Endothelial cell of umbilical vein (primary cell): ENCODE measurements at regions not wholly inside any gene's neighbourhood (a gene's known extent, or its start where the extent isn't known, plus 50 kb on each side); places are given as distances from the start of the nearest gene placed in this dataset.

Experiments
- BruUV-seq: library from RNA; stranded (reverse); fragments of 400-500 nt; replicated peaks from 2 replicates; lab custom pipeline; 2021; lab: Mats Ljungman, UMichigan
- CTCF ChIA-PET: fragments of 300-600, 350-600 bp; sonication (Branson Sonifier 250); formaldehyde crosslinking; loops from one replicate; lab custom pipeline; 2021; ENCODE audit warnings: antibody characterized with exemption, inconsistent platforms; lab: Charles Lee
- POLR2A ChIA-PET: fragments of 300-600, 350-600 bp; sonication (Branson Sonifier 250); formaldehyde crosslinking; loops from one replicate; lab custom pipeline; 2021; ENCODE audit warnings: antibody characterized with exemption, inconsistent platforms; lab: Charles Lee
- DNase-seq: peaks from one replicate; pipeline ENCODE4 v3.0.0-alpha.2; 2011; ENCODE audit warnings: low read depth, low spot score
- FAIRE-seq: peaks from 2 replicates; lab custom pipeline; 2011; peaks lifted over from hg19 to GRCh38; lab: Jason Lieb, UNC
- H2AFZ ChIP-seq: 2 replicates; pipeline ENCODE4 v1.6.0; 2012; ENCODE audit warnings: low read depth, low read length, control low read depth, inconsistent platforms
- H3K27ac ChIP-seq: 2 replicates; pipeline ENCODE4 v1.5.1; 2011; ENCODE audit warnings: low read depth, mild to moderate bottlenecking, control low read depth, low read length, moderate library complexity; ENCODE audit not compliant: insufficient read depth
- H3K27me3 ChIP-seq, 2 experiments: 2 replicates each; pipeline versions ENCODE4 v1.6.0 to v1.6.1; 2011; ENCODE audit warnings: low read length in 2 of 2, mixed read lengths in 1 of 2; ENCODE audit not compliant: control insufficient read depth in 2 of 2, insufficient read depth in 2 of 2
- H3K36me3 ChIP-seq, 2 experiments: 2 replicates in 1 of 2; 3 replicates in 1 of 2; pipeline ENCODE4 v1.5.1; 2011; ENCODE audit warnings: low read length in 2 of 2, mild to moderate bottlenecking in 1 of 2, moderate library complexity in 1 of 2; ENCODE audit not compliant: control insufficient read depth in 2 of 2, insufficient read depth in 2 of 2; ENCODE audit errors: extremely low read depth in 1 of 2
- H3K4me1 ChIP-seq: 3 replicates; pipeline ENCODE4 v1.5.1; 2011; ENCODE audit warnings: mild to moderate bottlenecking, low read length; ENCODE audit not compliant: control insufficient read depth, insufficient read depth; ENCODE audit errors: extremely low read depth
- H3K4me2 ChIP-seq: 2 replicates; pipeline ENCODE4 v1.6.1; 2011; ENCODE audit warnings: low read length, control low read depth, mixed read lengths; ENCODE audit not compliant: insufficient read depth
- H3K4me3 ChIP-seq, 3 experiments: fragments of 200-600 bp in 1 of 3; sonication (generic), shearing (Covaris generic) in 1 of 3; replicated peaks in 1 of 3; 2 replicates each; pipeline ENCODE4 v1.5.1; 2011 to 2016; ENCODE audit warnings: control low read depth in 3 of 3, low read length in 3 of 3, mild to moderate bottlenecking in 2 of 3, inconsistent platforms in 1 of 3, low read depth in 1 of 3, moderate library complexity in 1 of 3; ENCODE audit not compliant: insufficient read depth in 1 of 3
- H3K79me2 ChIP-seq: 2 replicates; pipeline ENCODE4 v1.6.0; 2012; ENCODE audit warnings: low read length, inconsistent platforms; ENCODE audit not compliant: control insufficient read depth, insufficient read depth
- H3K9ac ChIP-seq: replicated peaks from 2 replicates; pipeline ENCODE3; 2011; ENCODE audit warnings: low read length, control low read depth; ENCODE audit not compliant: insufficient read depth; ENCODE audit errors: extremely low read depth
- H3K9me1 ChIP-seq: replicated peaks from 3 replicates; pipeline ENCODE4 v1.6.0; 2011; ENCODE audit warnings: mild to moderate bottlenecking, low read length; ENCODE audit not compliant: control insufficient read depth, insufficient read depth; ENCODE audit errors: extremely low read depth
- H3K9me3 ChIP-seq: replicated peaks from 2 replicates; pipeline ENCODE4 v1.5.1; 2012; ENCODE audit warnings: low read length, inconsistent platforms; ENCODE audit not compliant: control insufficient read depth, insufficient read depth
- H4K20me1 ChIP-seq: replicated peaks from 2 replicates; pipeline ENCODE3; 2011; ENCODE audit warnings: mild to moderate bottlenecking, low read length; ENCODE audit not compliant: control insufficient read depth, insufficient read depth; ENCODE audit errors: extremely low read depth
- CTCF ChIP-seq, 2 donors: IDR thresholded peaks; 1 replicate in 1 of 2; 2 replicates in 1 of 2; pipeline ENCODE4 v1.5.1; 2011; ENCODE audit warnings: low read length in 2 of 2, mild to moderate bottlenecking in 2 of 2, moderate library complexity in 2 of 2, control low read depth in 1 of 2, inconsistent platforms in 1 of 2, low read depth in 1 of 2; ENCODE audit not compliant: insufficient read depth in 1 of 2; ENCODE audit errors: extremely low read depth in 1 of 2
- EZH2 ChIP-seq: IDR thresholded peaks from 2 replicates; pipeline ENCODE4 v1.6.1; 2012; ENCODE audit warnings: borderline replicate concordance, low read depth, mild to moderate bottlenecking, moderate library complexity, low read length, inconsistent platforms; ENCODE audit not compliant: severe bottlenecking
- FOS ChIP-seq: IDR thresholded peaks from 2 replicates; pipeline ENCODE4 v1.6.1; 2011; ENCODE audit warnings: mild to moderate bottlenecking, low read length, moderate library complexity, borderline replicate concordance; ENCODE audit not compliant: insufficient read depth
- GATA2 ChIP-seq: IDR thresholded peaks from 2 replicates; pipeline ENCODE4 v1.7.0; 2011; ENCODE audit warnings: low read depth, mild to moderate bottlenecking, moderate library complexity, mixed read lengths, low read length; ENCODE audit not compliant: insufficient read length, insufficient read depth
- JUN ChIP-seq: IDR thresholded peaks from 2 replicates; pipeline ENCODE4 v1.6.1; 2011; ENCODE audit warnings: borderline replicate concordance, low read depth; ENCODE audit not compliant: insufficient read length, insufficient read depth
- MAX ChIP-seq: IDR thresholded peaks from 2 replicates; pipeline ENCODE4 v1.6.1; 2011; ENCODE audit not compliant: insufficient read depth, insufficient read length
- MYC ChIP-seq: IDR thresholded peaks from one replicate; pipeline ENCODE4 v1.6.1; 2011; ENCODE audit warnings: mild to moderate bottlenecking, low read depth, low read length
- POLR2A ChIP-seq: IDR thresholded peaks from 2 replicates; pipeline ENCODE4 v1.6.1; 2012; ENCODE audit warnings: low read depth, mild to moderate bottlenecking, control low read depth, low read length
- POLR2AphosphoS5 ChIP-seq: IDR thresholded peaks from 2 replicates; pipeline ENCODE4 v1.6.1; 2012; ENCODE audit warnings: low read depth, mild to moderate bottlenecking, control low read depth, low read length, moderate library complexity; ENCODE audit not compliant: insufficient read depth
- dilution Hi-C: fragments of 300-500 bp; cut with MboI; formaldehyde crosslinking; loops from one replicate; pipeline ENCODE4 v1.15.0; 2019; ENCODE audit warnings: low sequenced_read_pairs; ENCODE audit not compliant: extremely low pct_ligation_motif_present
- intact Hi-C: fragments of 100-400 bp; cut with micrococcal nuclease; formaldehyde crosslinking; loops from one replicate; pipeline ENCODE4 v1.10.0; 2022

- H3K27ac ChIP-seq = no peak overlapping the region
- H3K79me2 ChIP-seq = peaks cover 13% of the 10 kb centered on the region
- no peaks in the 10 kb centered on the region for H3K9me3 ChIP-seq
- no peak overlapping the region for H3K4me2 ChIP-seq
- H3K36me3 ChIP-seq = no peaks in the 10 kb centered on the region
- H3K4me3 ChIP-seq = no peak overlapping the region
- FAIRE-seq = no peak
- CTCF ChIA-PET = interaction anchor here (0.5 to 1.7 kb wide), 3 partner anchors 13 to 89 kb away, joined by 3 to 4 read pairs (median 4); no protein-coding TSS in a partner anchor
- DNase-seq = no peak
- H3K27me3 ChIP-seq = no peaks in the 10 kb centered on the region
- no peak for TF ChIP-seq EZH2
- no peak for TF ChIP-seq POLR2AphosphoS5
- TF ChIP-seq GATA2 = no peak
- TF ChIP-seq MYC = no peak
- no peak for TF ChIP-seq CTCF (IDR thresholded peaks at IDR 0.05; ENCODE audit: extremely low read depth in 1 of 2, insufficient read depth in 1 of 2, low read depth in 1 of 2, low read length in 2 of 2)
- no peak for TF ChIP-seq POLR2A
- no peak for TF ChIP-seq JUN
- no peak for TF ChIP-seq MAX
- TF ChIP-seq FOS = no peak
- H3K9me1 ChIP-seq = no peaks in the 10 kb centered on the region
- intact Hi-C loops (no loop called here), dilution Hi-C loops (no loop called here)
- no peak overlapping the region for H2AFZ ChIP-seq
- H3K4me1 ChIP-seq = peaks cover 11% of the 10 kb centered on the region
- no peak overlapping the region for H3K9ac ChIP-seq
- BruUV-seq = no TSS peak
- POLR2A ChIA-PET = no interaction called here
- H4K20me1 ChIP-seq = peaks cover 2% of the 10 kb centered on the region
Measured at GRCh38 chr11:129242855-129243254, 50.7 kb upstream of the ARHGAP32 start.
